CD4-positive, alpha-beta T cell treated with Interleukin-15 for 1 hour (primary cell): ENCODE measurements at regions not wholly inside any gene's neighbourhood (a gene's known extent, or its start where the extent isn't known, plus 50 kb on each side); places are given as distances from the start of the nearest gene placed in this dataset.
"Not testable (repeated sequence)": the region's sequence is repeated elsewhere in the genome, so short reads cannot be mapped to it uniquely, and the experiment has no call there.

Experiments
- DNase-seq: peaks from one replicate; pipeline ENCODE4 v3.0.0-alpha.2; 2020

GRCh38 chr6:137788248-137788647, 78.8 kb upstream of the TNFAIP3 start:
- no peak for DNase-seq

DNA sequence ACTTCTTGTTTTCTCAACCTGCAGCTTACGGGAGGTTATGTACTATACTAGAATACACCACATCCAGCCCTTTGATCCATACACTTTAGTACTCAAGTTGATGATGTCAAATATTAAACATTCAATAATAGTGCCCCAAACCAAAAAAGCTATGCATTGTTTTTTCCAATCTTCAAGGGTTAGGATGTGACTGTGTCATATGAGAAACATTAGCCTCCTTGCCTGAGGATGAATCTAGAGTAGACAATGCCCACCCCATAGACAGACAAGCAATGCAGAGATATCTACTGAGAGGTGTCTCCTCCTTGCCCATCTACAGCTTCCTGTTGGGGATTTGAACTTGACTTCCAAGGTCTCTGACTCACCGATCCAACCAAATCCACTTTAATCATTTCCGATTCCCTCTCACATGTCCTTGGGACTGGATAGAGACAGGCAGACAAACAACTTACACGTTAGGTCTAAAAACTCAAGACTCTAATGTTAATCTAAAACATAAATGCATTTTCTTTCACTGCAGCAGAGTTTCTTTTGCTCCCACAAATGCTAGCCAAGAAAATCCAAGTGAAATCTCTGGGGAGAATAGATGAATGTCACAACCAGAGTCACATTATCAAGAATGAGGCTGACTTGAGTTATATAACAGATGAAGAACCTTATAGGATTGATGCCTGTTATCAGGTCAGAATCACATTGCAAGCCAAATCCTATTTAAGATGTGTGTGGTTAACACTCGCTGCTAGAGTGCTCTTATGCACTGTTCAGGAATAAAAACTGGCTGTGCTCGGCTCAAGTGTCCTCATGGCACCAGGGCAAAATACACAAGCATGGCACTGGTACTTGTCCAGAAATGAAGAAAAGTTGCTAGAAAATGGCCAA, 75.5 kb upstream of the TNFAIP3 start:
- DNase-seq: no peak

DNA sequence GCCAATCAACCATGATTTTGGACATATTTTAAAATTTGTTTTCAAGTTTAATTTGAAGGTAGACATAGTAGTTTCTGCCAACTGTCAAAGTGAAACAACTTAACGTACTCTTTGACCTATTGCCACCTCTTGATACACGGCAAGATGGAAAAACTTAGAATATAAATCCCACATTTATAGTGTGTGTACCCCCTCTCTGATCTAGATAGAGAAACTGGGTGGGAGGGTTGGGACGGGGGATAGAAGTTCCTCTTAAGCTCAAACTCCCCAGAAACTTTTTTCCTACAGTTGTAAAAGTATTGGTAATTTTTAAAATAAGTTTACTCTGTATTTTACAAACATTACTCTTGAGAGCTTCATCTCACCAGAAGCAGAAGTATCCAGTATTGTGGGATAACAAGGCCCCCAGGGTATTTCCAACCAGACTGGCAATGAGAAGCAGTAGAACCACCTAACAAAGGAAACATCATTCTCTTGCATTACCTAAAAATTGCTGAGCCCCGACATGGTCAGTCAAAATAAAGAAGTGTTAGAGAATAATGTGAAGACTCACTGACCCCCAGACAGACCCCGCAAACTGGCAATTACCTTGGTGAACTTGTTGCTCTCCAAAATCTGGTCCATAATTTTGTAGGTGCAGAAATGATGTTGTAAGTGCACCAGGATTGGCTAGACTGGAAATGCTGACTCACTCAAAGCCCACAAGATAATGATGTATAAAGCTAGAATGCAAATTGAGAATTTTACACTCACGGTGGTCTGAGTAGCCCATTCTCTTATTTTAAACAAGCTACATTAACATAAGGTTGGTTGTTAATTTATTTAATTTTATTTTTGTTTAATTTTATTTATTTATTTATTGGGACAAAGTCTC, 74.7 kb upstream of the TNFAIP3 start:
- DNase-seq: no peak

DNA sequence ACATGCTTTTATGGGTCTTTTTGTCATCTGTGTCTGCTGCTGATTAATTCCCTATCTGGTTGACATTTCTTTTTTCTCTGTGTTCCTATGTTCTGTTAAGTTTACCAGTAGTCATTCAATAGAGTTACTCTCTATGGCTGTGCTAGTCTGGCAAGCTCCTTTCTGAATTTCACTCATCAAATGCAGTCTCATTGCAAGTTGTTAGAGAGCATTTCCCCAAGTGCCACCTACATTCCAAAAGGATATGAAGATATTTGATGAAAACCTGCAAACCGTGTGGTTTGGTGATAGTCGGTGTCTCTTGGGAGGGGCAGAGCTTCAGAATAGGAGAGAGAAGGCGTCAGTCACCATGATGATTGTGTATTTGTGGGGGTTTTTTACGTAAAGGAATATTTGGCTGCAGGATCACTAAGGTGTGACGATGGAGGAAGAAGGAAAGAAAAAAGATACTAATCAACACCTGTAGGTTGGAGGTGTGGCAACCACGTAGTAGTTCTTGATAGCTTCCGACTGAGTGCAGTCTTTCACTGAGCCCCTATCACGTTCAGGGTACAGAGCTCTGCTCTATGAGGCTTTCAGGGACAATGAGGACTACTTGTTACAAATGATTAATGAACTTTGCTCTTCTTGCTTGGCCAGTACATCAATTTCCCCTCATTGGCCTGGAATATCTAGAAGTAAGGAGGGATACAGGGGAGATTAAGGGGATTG, 73.1 kb upstream of the TNFAIP3 start:
- no peak for DNase-seq

DNA sequence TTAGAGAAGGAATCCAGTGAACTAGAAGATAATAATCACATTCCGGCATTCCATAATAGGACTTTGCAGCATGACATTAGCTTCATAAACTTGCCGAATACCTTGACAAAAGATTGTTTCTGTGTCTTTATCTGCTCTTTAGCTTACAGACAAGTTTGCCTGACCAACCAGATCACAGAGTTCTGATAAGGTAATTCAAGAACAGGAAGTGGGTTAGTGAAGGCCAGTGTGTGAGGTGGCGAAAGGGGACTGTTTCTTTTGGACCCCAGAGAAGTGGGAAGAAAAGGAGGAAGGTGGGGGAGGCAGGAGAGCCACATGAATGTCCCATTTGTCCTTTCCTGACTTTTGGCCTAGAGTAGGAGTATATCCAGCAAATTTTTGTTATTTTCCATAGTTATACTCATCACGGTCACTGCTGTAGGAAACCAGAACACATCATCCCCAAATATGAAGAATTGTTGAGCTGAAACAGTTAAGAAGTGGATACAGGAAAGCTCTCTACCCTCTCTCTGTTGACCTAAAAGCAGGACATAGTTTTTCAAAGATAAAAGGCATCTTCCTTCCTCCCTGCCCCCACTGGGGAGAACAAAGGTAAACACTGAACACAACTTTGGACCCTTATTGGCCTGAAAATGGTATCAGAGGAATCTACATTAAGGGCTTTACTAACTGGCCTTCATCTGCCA, 72.4 kb upstream of the TNFAIP3 start:
- no peak for DNase-seq

GRCh38 chr6:137795501-137795900, 71.6 kb upstream of the TNFAIP3 start:
- DNase-seq: no peak

DNA sequence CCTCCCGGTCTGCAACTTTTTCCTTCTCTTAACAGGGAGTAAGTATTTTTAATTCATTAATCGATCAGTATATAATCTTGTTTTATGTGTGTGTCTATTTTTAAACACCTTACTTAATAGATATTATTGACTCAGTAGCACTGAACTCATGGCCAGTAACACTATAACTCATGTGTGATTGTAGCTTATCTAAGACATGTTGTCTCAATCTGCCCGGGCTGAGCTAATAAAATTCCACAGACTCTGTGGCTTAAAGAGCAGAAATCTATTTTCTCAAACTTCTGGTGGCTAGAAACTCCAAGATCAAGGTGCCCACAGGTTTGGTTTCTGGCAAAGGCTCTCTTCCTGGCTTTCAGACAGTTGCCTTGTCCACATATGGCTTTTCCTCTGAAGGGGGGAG, 68.8 kb upstream of the TNFAIP3 start:
- no peak for DNase-seq

GRCh38 chr6:137798846-137799245, 68.2 kb upstream of the TNFAIP3 start:
- DNase-seq: peak; percentile 31

- peak; percentile 79 for DNase-seq
Measured at GRCh38 chr6:137799950-137800568, 67.0 kb upstream of the TNFAIP3 start.

DNA sequence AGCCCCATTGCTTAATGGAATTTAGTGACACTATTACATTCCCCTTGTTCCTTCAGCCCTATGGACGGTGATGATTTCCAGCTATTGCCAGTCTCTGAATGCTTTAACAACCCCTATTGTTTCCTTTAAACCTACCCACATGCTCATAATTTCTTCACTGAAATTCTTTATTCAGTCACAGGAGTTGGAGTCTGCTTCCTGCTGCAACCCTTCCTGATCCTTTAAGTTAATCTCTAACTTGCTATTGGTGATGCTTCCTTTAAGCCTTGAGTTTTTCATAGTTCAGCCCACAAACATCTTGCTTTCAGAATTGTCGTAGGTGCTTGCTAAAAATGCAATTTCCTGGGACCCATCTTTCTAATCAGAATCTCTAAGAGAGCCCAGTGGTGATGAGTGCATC, 66.3 kb upstream of the TNFAIP3 start:
- no peak for DNase-seq

GRCh38 chr6:137801352-137802114, 65.5 kb upstream of the TNFAIP3 start:
- no peak for DNase-seq

GRCh38 chr6:137802408-137803182, 64.5 kb upstream of the TNFAIP3 start:
- no peak for DNase-seq

DNA sequence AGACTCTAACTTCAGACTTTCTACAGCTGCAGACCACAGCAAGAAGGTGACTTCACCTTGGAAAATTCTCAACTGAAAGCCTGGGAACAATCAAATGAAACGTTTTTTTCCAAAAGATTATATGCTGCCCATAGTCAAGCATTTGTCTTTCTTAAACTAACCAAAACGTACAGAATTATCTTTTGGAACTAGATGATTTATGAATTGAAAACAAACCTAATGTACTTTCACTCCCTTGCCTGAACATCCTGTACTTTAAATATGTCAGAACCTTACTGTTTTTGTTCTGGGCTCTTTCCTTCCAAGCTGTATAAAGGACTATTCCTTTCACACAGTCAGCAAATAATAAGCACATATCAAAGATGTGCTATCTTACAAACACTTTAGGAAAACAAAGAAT, 62.4 kb upstream of the TNFAIP3 start:
- DNase-seq: no peak

DNA sequence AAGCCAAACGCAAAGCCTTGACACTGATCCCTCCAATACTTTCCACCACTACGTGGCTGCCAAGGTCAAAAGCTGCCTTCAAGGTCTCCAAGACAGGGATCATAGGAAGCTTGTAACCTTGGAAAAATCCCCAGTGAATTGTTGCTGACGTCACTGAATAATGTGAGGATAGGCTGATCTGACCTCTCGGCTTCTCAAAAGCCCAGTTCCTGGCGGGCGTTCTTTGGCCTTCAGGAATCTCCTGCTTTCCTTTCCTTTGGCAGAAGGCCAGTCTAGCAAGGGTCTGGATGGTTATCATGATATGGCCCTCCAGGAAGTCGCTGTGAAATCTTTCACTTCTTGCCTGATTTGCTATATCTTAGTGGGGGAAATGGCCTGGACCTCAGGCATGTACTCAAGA, 61.4 kb upstream of the TNFAIP3 start:
- no peak for DNase-seq

GRCh38 chr6:137806914-137807682, 60.0 kb upstream of the TNFAIP3 start:
- no peak for DNase-seq

DNA sequence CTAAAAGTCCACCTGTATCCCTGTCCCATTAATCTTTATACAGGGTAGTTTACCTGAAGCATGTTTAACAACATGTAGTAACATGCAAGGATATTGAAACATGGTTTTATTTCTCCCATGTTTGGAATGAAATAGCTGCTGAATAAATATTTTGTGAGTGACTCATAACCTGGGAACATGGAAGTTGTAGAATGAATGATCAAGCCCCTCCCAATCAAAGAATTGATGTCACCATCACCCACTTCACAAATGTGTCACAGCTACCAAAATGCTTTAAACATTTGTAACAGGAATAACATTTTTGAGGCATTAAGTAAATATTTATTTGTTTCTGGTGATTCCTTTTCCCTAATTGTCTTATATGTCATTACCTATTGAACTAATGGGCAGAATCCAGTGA, 58.9 kb upstream of the TNFAIP3 start:
- no peak for DNase-seq

DNA sequence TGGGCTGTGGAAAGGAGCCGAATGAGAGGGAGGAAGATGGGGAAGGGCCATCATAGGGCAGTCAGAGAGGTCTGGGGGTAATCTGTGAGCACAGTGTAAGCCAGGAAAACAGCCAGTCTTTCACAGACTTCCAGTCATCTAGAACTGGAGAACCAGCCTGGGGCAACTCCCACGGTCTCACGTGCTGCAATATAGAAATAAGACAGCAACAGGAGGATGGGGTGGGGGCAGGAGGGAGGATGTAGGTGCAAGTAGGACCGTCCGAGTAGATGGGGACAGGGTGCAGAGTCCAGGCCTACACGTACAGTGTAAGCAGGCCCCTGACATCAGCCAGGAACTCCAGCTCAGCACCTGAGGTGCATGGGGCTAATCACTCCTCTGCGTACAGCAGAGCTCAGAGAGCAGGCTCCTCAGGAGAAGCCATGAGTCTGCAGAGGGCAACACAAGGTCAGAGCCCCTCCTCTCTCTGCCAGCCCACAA, 58.2 kb upstream of the TNFAIP3 start:
- DNase-seq: no peak

DNA sequence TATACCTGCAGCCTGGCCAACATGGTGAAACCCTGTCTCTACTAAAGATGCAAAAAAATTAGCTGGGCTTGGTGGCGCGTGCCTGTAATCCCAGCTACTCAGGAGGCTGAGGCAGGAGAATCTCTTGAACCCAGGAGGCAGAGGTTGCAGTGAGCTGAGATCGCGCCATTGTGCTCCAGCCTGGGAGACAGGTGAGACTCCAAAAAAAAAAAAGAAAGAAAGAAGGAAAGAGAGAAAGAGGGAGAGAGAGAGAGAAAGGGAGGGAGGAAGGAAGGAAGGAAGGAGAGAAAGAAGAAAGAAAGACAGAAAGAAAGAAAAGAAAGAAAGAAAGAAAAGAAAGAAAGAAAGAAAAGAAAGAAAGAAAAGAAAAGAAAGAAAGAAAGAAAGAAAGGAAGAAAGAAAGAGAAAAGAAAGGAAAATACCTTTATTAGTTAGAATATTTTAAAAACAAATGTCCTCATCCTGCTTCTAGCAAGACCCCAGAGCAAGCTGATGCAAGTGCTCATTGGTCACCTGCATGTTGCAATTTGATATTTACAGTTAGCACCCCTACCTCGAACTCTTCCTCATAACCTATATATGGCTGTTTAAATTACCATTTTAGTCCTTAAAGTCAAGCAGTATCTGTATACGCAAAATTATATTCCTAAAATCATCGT, 57.0 kb upstream of the TNFAIP3 start:
- DNase-seq: not testable (repeated sequence)

DNA sequence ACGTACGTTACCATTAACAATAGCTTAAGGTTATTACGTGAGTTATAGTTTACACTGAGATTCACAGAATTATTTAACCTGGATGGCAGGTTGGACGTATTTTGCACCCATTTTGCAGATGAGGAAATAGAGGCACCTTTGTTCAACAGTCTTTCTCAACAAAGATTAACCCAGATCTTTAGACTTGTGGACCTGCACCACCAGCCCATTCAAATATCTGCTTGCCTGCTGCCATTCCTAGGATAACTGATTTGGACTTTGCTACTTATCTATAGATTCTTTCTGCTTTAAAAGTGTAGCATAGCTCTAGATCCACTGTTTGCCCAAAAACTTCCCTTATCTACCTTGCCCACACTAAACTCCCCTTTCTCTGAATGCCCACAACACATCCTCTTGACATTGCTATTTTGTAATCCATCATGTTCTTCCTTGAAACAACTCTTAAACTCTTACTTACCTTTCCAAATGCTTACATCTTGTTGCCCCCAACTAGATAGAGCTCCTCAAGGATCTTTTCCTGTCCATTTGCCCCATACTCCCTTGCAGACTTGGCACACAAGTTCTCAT, 56.4 kb upstream of the TNFAIP3 start:
- DNase-seq: no peak
